HL-60 (cell line): ENCODE measurements at regions not wholly inside any gene's neighbourhood (a gene's known extent, or its start where the extent isn't known, plus 50 kb on each side); places are given as distances from the start of the nearest gene placed in this dataset.

ENCODE experiments used
- GABPA ChIP-seq: IDR thresholded peaks from 2 replicates; pipeline ENCODE4 v1.6.1; 2012; ENCODE audit warnings: low read depth
- POLR2AphosphoS5 ChIP-seq: IDR thresholded peaks from 2 replicates; pipeline ENCODE4 v1.6.1; 2012; ENCODE audit warnings: low read depth
- TF ChIP-seq, protein P1 (sequence below): IDR thresholded peaks from one replicate; pipeline ENCODE4 v1.5.1; 2011; ENCODE audit warnings: low read length, control low read depth, inconsistent platforms; ENCODE audit not compliant: insufficient read depth
- TF ChIP-seq, protein P2 (sequence below): IDR thresholded peaks from 2 replicates; pipeline ENCODE4 v1.6.1; 2012; ENCODE audit warnings: low read depth; ENCODE audit not compliant: insufficient replicate concordance

DNA sequence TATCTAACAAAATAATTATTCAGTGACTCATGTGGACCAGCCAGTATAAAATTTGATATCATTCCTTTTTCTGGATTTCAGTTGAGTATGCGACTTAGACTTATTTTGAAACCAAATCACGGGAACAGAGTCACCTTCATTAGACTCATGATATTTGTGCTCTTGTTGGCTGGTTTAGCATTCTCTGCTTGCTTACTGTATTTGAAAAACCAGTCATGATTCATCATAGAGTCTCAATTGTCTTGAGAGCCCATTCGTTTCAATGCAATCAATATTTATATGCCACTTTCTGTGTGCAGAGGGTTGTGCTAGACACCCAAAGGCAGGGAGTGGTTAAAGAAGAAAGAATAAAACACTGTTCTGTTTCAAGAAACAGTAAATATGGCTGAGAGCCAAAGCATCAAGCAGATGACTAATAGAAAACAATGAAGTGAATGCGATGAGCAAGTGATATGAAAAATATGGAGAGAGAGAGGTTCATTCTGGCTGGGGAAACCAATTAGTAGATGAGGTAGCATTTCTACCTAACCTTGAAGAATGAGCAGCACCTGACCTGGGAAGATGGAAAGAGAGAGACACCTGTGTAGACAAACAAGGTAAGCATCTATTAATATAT is 99.6 kb upstream of the MBNL2 start:
- TF ChIP-seq, protein P1, sequence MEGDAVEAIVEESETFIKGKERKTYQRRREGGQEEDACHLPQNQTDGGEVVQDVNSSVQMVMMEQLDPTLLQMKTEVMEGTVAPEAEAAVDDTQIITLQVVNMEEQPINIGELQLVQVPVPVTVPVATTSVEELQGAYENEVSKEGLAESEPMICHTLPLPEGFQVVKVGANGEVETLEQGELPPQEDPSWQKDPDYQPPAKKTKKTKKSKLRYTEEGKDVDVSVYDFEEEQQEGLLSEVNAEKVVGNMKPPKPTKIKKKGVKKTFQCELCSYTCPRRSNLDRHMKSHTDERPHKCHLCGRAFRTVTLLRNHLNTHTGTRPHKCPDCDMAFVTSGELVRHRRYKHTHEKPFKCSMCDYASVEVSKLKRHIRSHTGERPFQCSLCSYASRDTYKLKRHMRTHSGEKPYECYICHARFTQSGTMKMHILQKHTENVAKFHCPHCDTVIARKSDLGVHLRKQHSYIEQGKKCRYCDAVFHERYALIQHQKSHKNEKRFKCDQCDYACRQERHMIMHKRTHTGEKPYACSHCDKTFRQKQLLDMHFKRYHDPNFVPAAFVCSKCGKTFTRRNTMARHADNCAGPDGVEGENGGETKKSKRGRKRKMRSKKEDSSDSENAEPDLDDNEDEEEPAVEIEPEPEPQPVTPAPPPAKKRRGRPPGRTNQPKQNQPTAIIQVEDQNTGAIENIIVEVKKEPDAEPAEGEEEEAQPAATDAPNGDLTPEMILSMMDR = no peak
- TF ChIP-seq POLR2AphosphoS5 = no peak
- TF ChIP-seq, protein P2, sequence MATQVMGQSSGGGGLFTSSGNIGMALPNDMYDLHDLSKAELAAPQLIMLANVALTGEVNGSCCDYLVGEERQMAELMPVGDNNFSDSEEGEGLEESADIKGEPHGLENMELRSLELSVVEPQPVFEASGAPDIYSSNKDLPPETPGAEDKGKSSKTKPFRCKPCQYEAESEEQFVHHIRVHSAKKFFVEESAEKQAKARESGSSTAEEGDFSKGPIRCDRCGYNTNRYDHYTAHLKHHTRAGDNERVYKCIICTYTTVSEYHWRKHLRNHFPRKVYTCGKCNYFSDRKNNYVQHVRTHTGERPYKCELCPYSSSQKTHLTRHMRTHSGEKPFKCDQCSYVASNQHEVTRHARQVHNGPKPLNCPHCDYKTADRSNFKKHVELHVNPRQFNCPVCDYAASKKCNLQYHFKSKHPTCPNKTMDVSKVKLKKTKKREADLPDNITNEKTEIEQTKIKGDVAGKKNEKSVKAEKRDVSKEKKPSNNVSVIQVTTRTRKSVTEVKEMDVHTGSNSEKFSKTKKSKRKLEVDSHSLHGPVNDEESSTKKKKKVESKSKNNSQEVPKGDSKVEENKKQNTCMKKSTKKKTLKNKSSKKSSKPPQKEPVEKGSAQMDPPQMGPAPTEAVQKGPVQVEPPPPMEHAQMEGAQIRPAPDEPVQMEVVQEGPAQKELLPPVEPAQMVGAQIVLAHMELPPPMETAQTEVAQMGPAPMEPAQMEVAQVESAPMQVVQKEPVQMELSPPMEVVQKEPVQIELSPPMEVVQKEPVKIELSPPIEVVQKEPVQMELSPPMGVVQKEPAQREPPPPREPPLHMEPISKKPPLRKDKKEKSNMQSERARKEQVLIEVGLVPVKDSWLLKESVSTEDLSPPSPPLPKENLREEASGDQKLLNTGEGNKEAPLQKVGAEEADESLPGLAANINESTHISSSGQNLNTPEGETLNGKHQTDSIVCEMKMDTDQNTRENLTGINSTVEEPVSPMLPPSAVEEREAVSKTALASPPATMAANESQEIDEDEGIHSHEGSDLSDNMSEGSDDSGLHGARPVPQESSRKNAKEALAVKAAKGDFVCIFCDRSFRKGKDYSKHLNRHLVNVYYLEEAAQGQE = no peak
- TF ChIP-seq GABPA = no peak
